IMR-90 (cell line): ENCODE measurements at regions not wholly inside any gene's neighbourhood (a gene's known extent, or its start where the extent isn't known, plus 50 kb on each side); places are given as distances from the start of the nearest gene placed in this dataset.

Experiments
- ATAC-seq: fragments of 200-7000 bp; cut with Tn5 transposase; 2 replicates; pipeline ENCODE4 v1.9.1; 2020; ENCODE audit warnings: low read depth, mild to moderate bottlenecking, moderate library complexity
- BruUV-seq: library from RNA; stranded (reverse); fragments of 400-500 nt; replicated peaks from 2 replicates; lab custom pipeline; 2021; lab: Mats Ljungman, UMichigan
- CTCF ChIA-PET: fragments of 300-600 bp; formaldehyde crosslinking; extraction: SDS; loops from one replicate; lab custom pipeline; 2021; ENCODE audit warnings: antibody characterized with exemption; lab: Yijun Ruan, JAX
- POLR2A ChIA-PET: fragments of 300-600 bp; sonication (Branson Sonifier 250); formaldehyde crosslinking; loops from one replicate; lab custom pipeline; 2022; ENCODE audit warnings: antibody characterized with exemption; ENCODE audit not compliant: unreplicated experiment; lab: Charles Lee
- DNase-seq: peaks from one replicate; pipeline ENCODE4 v3.0.0; 2013
- H2AFZ ChIP-seq: replicated peaks from 2 replicates; pipeline ENCODE3; 2013; ENCODE audit warnings: low read length, mild to moderate bottlenecking; ENCODE audit not compliant: poor library complexity
- H2AK5ac ChIP-seq: 2 replicates; pipeline ENCODE4 v1.6.1; 2013; ENCODE audit warnings: low read depth, low read length, inconsistent platforms
- H2AK9ac ChIP-seq: replicated peaks from 2 replicates; pipeline ENCODE3; 2013; ENCODE audit warnings: mild to moderate bottlenecking, low read depth, low read length, moderate library complexity; ENCODE audit not compliant: poor library complexity
- H2BK120ac ChIP-seq: 2 replicates; pipeline ENCODE4 v1.6.1; 2013; ENCODE audit warnings: low read depth, low read length, inconsistent platforms
- H2BK15ac ChIP-seq: 3 replicates; pipeline ENCODE4 v1.6.1; 2013; ENCODE audit warnings: low read depth, low read length, inconsistent platforms
- H2BK20ac ChIP-seq: 2 replicates; pipeline ENCODE4 v1.6.1; 2013; ENCODE audit warnings: low read depth, mild to moderate bottlenecking, inconsistent platforms, low read length, moderate library complexity
- H2BK5ac ChIP-seq: 2 replicates; pipeline ENCODE4 v1.6.1; 2013; ENCODE audit warnings: mild to moderate bottlenecking, low read depth, low read length, inconsistent platforms; ENCODE audit not compliant: poor library complexity, severe bottlenecking
- H3K14ac ChIP-seq: replicated peaks from 2 replicates; pipeline ENCODE4 v1.6.1; 2013; ENCODE audit warnings: low read depth, low read length, inconsistent platforms
- H3K18ac ChIP-seq: 2 replicates; pipeline ENCODE4 v1.6.1; 2013; ENCODE audit warnings: low read depth, low read length, control low read depth
- H3K23ac ChIP-seq: 2 replicates; pipeline ENCODE4 v1.6.1; 2013; ENCODE audit warnings: low read depth, low read length, inconsistent platforms
- H3K27ac ChIP-seq: 2 replicates; pipeline ENCODE4 v1.5.1; 2013; ENCODE audit warnings: mild to moderate bottlenecking, control low read depth, low read length; ENCODE audit not compliant: insufficient read depth
- H3K27me3 ChIP-seq: 2 replicates; pipeline ENCODE4 v1.6.1; 2013; ENCODE audit warnings: low read length; ENCODE audit not compliant: control insufficient read depth, insufficient read depth
- H3K36me3 ChIP-seq: 2 replicates; pipeline ENCODE4 v1.6.1; 2013; ENCODE audit warnings: low read length, mixed read lengths; ENCODE audit not compliant: control insufficient read depth, insufficient read depth
- H3K4ac ChIP-seq: 2 replicates; pipeline ENCODE4 v1.6.1; 2013; ENCODE audit warnings: low read depth, low read length, inconsistent platforms
- H3K4me1 ChIP-seq: 2 replicates; pipeline ENCODE4 v1.6.1; 2013; ENCODE audit warnings: low read length, mixed read lengths; ENCODE audit not compliant: control insufficient read depth, insufficient read depth
- H3K4me2 ChIP-seq: 2 replicates; pipeline ENCODE4 v1.6.1; 2013; ENCODE audit warnings: low read depth, mild to moderate bottlenecking, control low read depth, low read length, moderate library complexity
- H3K4me3 ChIP-seq: 2 replicates; pipeline ENCODE4 v1.5.1; 2013; ENCODE audit warnings: low read depth, mild to moderate bottlenecking, control low read depth, low read length, moderate library complexity; ENCODE audit not compliant: insufficient read depth
- H3K56ac ChIP-seq: 2 replicates; pipeline ENCODE4 v1.6.1; 2013; ENCODE audit warnings: low read length, inconsistent platforms; ENCODE audit not compliant: insufficient read depth; ENCODE audit errors: extremely low read depth
- H3K79me1 ChIP-seq, 2 experiments: 2 replicates each; pipeline ENCODE4 v1.6.1; 2013; ENCODE audit warnings: low read length in 2 of 2, inconsistent platforms in 1 of 2, low read depth in 1 of 2
- H3K9ac ChIP-seq: 2 replicates; pipeline ENCODE4 v1.6.1; 2013; ENCODE audit warnings: low read depth, low read length, control low read depth
- H3K9me1 ChIP-seq: 2 replicates; pipeline ENCODE4 v1.6.1; 2013; ENCODE audit warnings: low read length, inconsistent platforms; ENCODE audit not compliant: insufficient read depth
- H3K9me3 ChIP-seq: 2 replicates; pipeline ENCODE4 v1.6.1; 2013; ENCODE audit warnings: low read length; ENCODE audit not compliant: control insufficient read depth, insufficient read depth
- H4K20me1 ChIP-seq: 2 replicates; pipeline ENCODE4 v1.6.1; 2013; ENCODE audit warnings: low read length, inconsistent platforms; ENCODE audit not compliant: insufficient read depth
- H4K5ac ChIP-seq: 2 replicates; pipeline ENCODE4 v1.6.1; 2013; ENCODE audit warnings: mild to moderate bottlenecking, low read depth, low read length, control low read depth
- H4K8ac ChIP-seq, 2 experiments: 2 replicates each; pipeline ENCODE4 v1.6.1; 2013; ENCODE audit warnings: low read depth in 2 of 2, low read length in 2 of 2, control low read depth in 1 of 2, inconsistent platforms in 1 of 2
- H4K91ac ChIP-seq: 2 replicates; pipeline ENCODE4 v1.6.1; 2013; ENCODE audit warnings: low read depth, low read length, inconsistent platforms; ENCODE audit not compliant: insufficient read depth
- BHLHE40 ChIP-seq: fragments of 150-350 bp; IDR thresholded peaks from 2 replicates; pipeline ENCODE4 v1.6.1; 2016; ENCODE audit warnings: mild to moderate bottlenecking, low read depth, low read length
- CEBPB ChIP-seq: IDR thresholded peaks from 2 replicates; pipeline ENCODE4 v1.6.1; 2012; ENCODE audit warnings: low read depth, low read length, improper control_type of control experiment
- CHD1 ChIP-seq: IDR thresholded peaks from 2 replicates; pipeline ENCODE4 v1.6.1; 2012; ENCODE audit warnings: low read depth, low read length, improper control_type of control experiment
- FOS ChIP-seq: fragments of 150-350 bp; IDR thresholded peaks from 2 replicates; pipeline ENCODE4 v1.6.1; 2016; ENCODE audit warnings: low read depth, low read length
- MAFK ChIP-seq: IDR thresholded peaks from 2 replicates; pipeline ENCODE4 v1.6.1; 2012; ENCODE audit warnings: low read depth, low read length, improper control_type of control experiment
- MAZ ChIP-seq: IDR thresholded peaks from 2 replicates; pipeline ENCODE4 v1.6.1; 2012; ENCODE audit warnings: low read depth, mild to moderate bottlenecking, low read length, improper control_type of control experiment, moderate library complexity, borderline replicate concordance
- MXI1 ChIP-seq: IDR thresholded peaks from 2 replicates; pipeline ENCODE4 v1.6.1; 2012; ENCODE audit warnings: low read depth, mild to moderate bottlenecking, low read length, moderate library complexity, borderline replicate concordance
- NFE2L2 ChIP-seq: fragments of 150-350 bp; IDR thresholded peaks from 2 replicates; pipeline ENCODE4 v1.6.1; 2016; ENCODE audit warnings: low read depth, mild to moderate bottlenecking, low read length
- POLR2A ChIP-seq: IDR thresholded peaks from 2 replicates; pipeline ENCODE4 v1.6.1; 2012; ENCODE audit warnings: mild to moderate bottlenecking, low read depth, low read length
- RAD21 ChIP-seq: IDR thresholded peaks from 2 replicates; pipeline ENCODE4 v1.6.1; 2012; ENCODE audit warnings: low read length, improper control_type of control experiment
- RCOR1 ChIP-seq: IDR thresholded peaks from 2 replicates; pipeline ENCODE4 v1.6.1; 2012; ENCODE audit warnings: mild to moderate bottlenecking, low read length, improper control_type of control experiment; ENCODE audit not compliant: insufficient replicate concordance
- RFX5 ChIP-seq: IDR thresholded peaks from 2 replicates; pipeline ENCODE4 v1.8.0; 2012; ENCODE audit warnings: low read depth, mild to moderate bottlenecking, low read length, moderate library complexity
- SMC3 ChIP-seq: fragments of 150-350 bp; IDR thresholded peaks from 2 replicates; pipeline ENCODE4 v1.6.1; 2016; ENCODE audit warnings: low read depth, mild to moderate bottlenecking, antibody characterized with exemption, low read length, moderate library complexity
- WGBS, 2 experiments: methylation state at CpG; one replicate each; pipeline versions ENCODE4 v1.1.5 to v1.1.7; 2013; ENCODE audit warnings: missing lambda C conversion rate in 2 of 2; ENCODE audit not compliant: insufficient read length in 1 of 2; ENCODE audit errors: extremely low coverage in 2 of 2; 5-methylcytosine and 5-hydroxymethylcytosine counted together
- dilution Hi-C: fragments of 300-500 bp; cut with HindIII; formaldehyde crosslinking; loops from one replicate; pipeline ENCODE4 v1.14.3; 2018; ENCODE audit warnings: low sequenced_read_pairs; ENCODE audit not compliant: unreplicated experiment
- in situ Hi-C: fragments of 300-500 bp; cut with MboI; formaldehyde crosslinking; loops from 3 replicates; pipeline ENCODE4 v1.14.3; 2019; ENCODE audit warnings: low sequenced_read_pairs, inconsistent platforms, mixed read lengths
- intact Hi-C: fragments of 100-400 bp; cut with micrococcal nuclease; formaldehyde crosslinking; loops from 2 replicates; pipeline ENCODE4 v1.10.0; 2022
- TF ChIP-seq, protein P1 (sequence below): fragments of 150-350 bp; IDR thresholded peaks from 2 replicates; pipeline ENCODE4 v1.6.1; 2016; ENCODE audit warnings: low read depth, mild to moderate bottlenecking, low read length, moderate library complexity, borderline replicate concordance
- TF ChIP-seq, protein P2 (sequence below): fragments of 150-350 bp; IDR thresholded peaks from 2 replicates; pipeline ENCODE4 v1.6.1; 2017; ENCODE audit warnings: mild to moderate bottlenecking, antibody characterized with exemption, low read length, low read depth
- TF ChIP-seq, protein P3 (sequence below): conservative IDR thresholded peaks from 2 replicates; pipeline ENCODE4 v1.5.1; 2012; ENCODE audit warnings: mild to moderate bottlenecking, low read depth, low read length, improper control_type of control experiment

DNA sequence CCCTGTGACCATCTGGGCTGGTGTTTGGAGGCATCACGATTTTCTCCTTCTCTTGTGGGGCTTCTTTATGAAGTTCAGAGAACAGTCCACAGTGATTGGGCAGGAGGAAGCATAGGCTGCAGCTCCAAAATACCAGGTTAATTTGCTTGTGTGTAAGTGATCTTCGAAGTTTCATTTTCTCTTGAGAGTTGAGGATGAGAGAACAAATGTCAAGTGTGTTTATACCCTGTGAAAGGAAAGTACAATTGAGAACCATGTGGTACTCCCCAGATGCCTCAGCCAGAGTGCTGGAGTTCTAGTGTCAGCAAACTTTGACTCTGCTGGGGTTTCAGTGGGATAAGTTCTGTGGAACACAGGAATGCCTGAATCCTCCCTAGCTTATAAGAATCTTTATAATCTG lies 357.1 kb upstream of the CFAP20DC start:
- Histone ChIP-seq H4K8ac (0 out of 4 replicates have a peak overlapping the region, but pooled peaks of 1 of the 2 experiments have one; percentile 42), H3K56ac (no peak overlapping the region), H3K4me2 (no peak overlapping the region), H2BK5ac (no peak overlapping the region), H3K4me3 (no peak overlapping the region), H2BK15ac (peak overlapping the region; percentile 36; the same call in 2 of the 3 replicates), H3K4me1 (peaks cover 7% of the 10 kb centered on the region), H4K91ac (no peak overlapping the region), H4K5ac (no peak overlapping the region), H3K27me3 (peaks cover 8% of the 10 kb centered on the region), H4K20me1 (no peaks in the 10 kb centered on the region), H2BK20ac (peak overlapping the region; percentile 58), H3K79me1 (no peaks in the 10 kb centered on the region), H3K27ac (no peak overlapping the region), H2AFZ (no peak overlapping the region), H2AK9ac (no peak overlapping the region), H2BK120ac (peak overlapping the region; percentile 59), H3K18ac (no peak overlapping the region), H3K14ac (0 out of 2 replicates have a peak overlapping the region, but pooled peaks have one; percentile 4), H3K9me1 (peaks cover 5% of the 10 kb centered on the region; the same call in 1 of the 2 replicates), H2AK5ac (no peak overlapping the region; the same call in 1 of the 2 replicates), H3K36me3 (no peaks in the 10 kb centered on the region), H3K9ac (no peak overlapping the region), H3K4ac (no peak overlapping the region; the same call in 1 of the 2 replicates), H3K23ac (no peak overlapping the region), H3K9me3 (no peaks in the 10 kb centered on the region)
- ATAC-seq: no peak
- 67% methylated on average over 1 of the region's 2 CpGs; no CpG with 5 or more reads in 1 of the 2 experiments for WGBS, 2 experiments
- no TSS peak for BruUV-seq
- CTCF ChIA-PET: no interaction called here
- no peak for DNase-seq
- in situ Hi-C loops: no loop called here
- no peak for TF ChIP-seq MAZ
- TF ChIP-seq, protein P1, sequence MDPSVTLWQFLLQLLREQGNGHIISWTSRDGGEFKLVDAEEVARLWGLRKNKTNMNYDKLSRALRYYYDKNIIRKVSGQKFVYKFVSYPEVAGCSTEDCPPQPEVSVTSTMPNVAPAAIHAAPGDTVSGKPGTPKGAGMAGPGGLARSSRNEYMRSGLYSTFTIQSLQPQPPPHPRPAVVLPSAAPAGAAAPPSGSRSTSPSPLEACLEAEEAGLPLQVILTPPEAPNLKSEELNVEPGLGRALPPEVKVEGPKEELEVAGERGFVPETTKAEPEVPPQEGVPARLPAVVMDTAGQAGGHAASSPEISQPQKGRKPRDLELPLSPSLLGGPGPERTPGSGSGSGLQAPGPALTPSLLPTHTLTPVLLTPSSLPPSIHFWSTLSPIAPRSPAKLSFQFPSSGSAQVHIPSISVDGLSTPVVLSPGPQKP: no peak
- no peak for TF ChIP-seq MAFK
- TF ChIP-seq BHLHE40: no peak
- no peak for TF ChIP-seq CEBPB
- no peak for TF ChIP-seq FOS
- TF ChIP-seq RFX5: no peak
- TF ChIP-seq MXI1: no peak
- TF ChIP-seq, protein P2, sequence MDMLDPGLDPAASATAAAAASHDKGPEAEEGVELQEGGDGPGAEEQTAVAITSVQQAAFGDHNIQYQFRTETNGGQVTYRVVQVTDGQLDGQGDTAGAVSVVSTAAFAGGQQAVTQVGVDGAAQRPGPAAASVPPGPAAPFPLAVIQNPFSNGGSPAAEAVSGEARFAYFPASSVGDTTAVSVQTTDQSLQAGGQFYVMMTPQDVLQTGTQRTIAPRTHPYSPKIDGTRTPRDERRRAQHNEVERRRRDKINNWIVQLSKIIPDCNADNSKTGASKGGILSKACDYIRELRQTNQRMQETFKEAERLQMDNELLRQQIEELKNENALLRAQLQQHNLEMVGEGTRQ: no peak
- TF ChIP-seq RAD21: no peak
- TF ChIP-seq SMC3: no peak
- no peak for TF ChIP-seq RCOR1
- TF ChIP-seq CHD1: no peak
- no peak for TF ChIP-seq POLR2A
- no peak for TF ChIP-seq NFE2L2
- TF ChIP-seq, protein P3, sequence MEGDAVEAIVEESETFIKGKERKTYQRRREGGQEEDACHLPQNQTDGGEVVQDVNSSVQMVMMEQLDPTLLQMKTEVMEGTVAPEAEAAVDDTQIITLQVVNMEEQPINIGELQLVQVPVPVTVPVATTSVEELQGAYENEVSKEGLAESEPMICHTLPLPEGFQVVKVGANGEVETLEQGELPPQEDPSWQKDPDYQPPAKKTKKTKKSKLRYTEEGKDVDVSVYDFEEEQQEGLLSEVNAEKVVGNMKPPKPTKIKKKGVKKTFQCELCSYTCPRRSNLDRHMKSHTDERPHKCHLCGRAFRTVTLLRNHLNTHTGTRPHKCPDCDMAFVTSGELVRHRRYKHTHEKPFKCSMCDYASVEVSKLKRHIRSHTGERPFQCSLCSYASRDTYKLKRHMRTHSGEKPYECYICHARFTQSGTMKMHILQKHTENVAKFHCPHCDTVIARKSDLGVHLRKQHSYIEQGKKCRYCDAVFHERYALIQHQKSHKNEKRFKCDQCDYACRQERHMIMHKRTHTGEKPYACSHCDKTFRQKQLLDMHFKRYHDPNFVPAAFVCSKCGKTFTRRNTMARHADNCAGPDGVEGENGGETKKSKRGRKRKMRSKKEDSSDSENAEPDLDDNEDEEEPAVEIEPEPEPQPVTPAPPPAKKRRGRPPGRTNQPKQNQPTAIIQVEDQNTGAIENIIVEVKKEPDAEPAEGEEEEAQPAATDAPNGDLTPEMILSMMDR: no peak
- intact Hi-C loops: no loop called here
- POLR2A ChIA-PET: no interaction called here
- dilution Hi-C loops: no loop called here
